H1 (cell line): ENCODE measurements at regions not wholly inside any gene's neighbourhood (a gene's known extent, or its start where the extent isn't known, plus 50 kb on each side); places are given as distances from the start of the nearest gene placed in this dataset.

Source experiments
- ATF2 ChIP-seq: IDR thresholded peaks from 2 replicates; pipeline ENCODE4 v1.6.1; 2012; ENCODE audit warnings: low read length, inconsistent platforms
- RAD21 ChIP-seq, 2 experiments: IDR thresholded peaks in 1 of 2; conservative IDR thresholded peaks in 1 of 2; 2 replicates each; pipeline ENCODE4 v1.6.1; 2011; ENCODE audit warnings: low read depth in 2 of 2, low read length in 2 of 2, improper control_type of control experiment in 1 of 2, inconsistent platforms in 1 of 2, mild to moderate bottlenecking in 1 of 2, moderate library complexity in 1 of 2
- SP4 ChIP-seq: IDR thresholded peaks from 2 replicates; pipeline ENCODE4 v1.6.1; 2012; ENCODE audit warnings: low read length, inconsistent platforms
- SUZ12 ChIP-seq: fragments of 200-600 bp; sonication (generic); IDR thresholded peaks from 2 replicates; pipeline ENCODE4 v1.6.1; 2012; ENCODE audit warnings: mild to moderate bottlenecking, inconsistent platforms, low read length, moderate library complexity, mixed read lengths
- USF2 ChIP-seq: IDR thresholded peaks from 2 replicates; pipeline ENCODE4 v1.6.1; 2011; ENCODE audit warnings: low read length, improper control_type of control experiment

GRCh38 chr6:8733879-8734278 lies 298.5 kb upstream of the SLC35B3 start (continued):
- TF ChIP-seq ATF2: no peak
- TF ChIP-seq USF2: no peak
- TF ChIP-seq SP4: no peak
- TF ChIP-seq SUZ12: no peak
- TF ChIP-seq RAD21 (IDR thresholded peaks at IDR 0.05 in 1 of 2, conservative IDR thresholded peaks at IDR 0.05 in 1 of 2; ENCODE audit: low read depth in 2 of 2, low read length in 2 of 2): no peak
